HCT116 (cell line): ENCODE measurements at regions not wholly inside any gene's neighbourhood (a gene's known extent, or its start where the extent isn't known, plus 50 kb on each side); places are given as distances from the start of the nearest gene placed in this dataset.

Source experiments
- ATAC-seq: fragments of 200-7000 bp; cut with Tn5 transposase; 2 replicates; pipeline ENCODE4 v1.9.1; 2020; ENCODE audit warnings: mild to moderate bottlenecking, moderate library complexity
- BruUV-seq: library from RNA; stranded (reverse); fragments of 400-500 nt; replicated peaks from 2 replicates; lab custom pipeline; 2021; lab: Mats Ljungman, UMichigan
- CTCF ChIA-PET: fragments of 300-600 bp; sonication (Branson Sonifier 250); formaldehyde crosslinking; loops from one replicate; lab custom pipeline; 2021; ENCODE audit warnings: antibody characterized with exemption; lab: Charles Lee
- POLR2A ChIA-PET: fragments of 300-600, 350-600 bp; sonication (Branson Sonifier 250); formaldehyde crosslinking; loops from one replicate; lab custom pipeline; 2021; ENCODE audit warnings: antibody characterized with exemption; lab: Charles Lee
- RAD21 ChIA-PET, 2 experiments: fragments of 300-600 bp; sonication (Branson Sonifier 250); formaldehyde crosslinking; loops; one replicate each; lab custom pipeline; 2023; ENCODE audit warnings: low total read pairs in 2 of 2; ENCODE audit not compliant: uncharacterized antibody in 2 of 2, unreplicated experiment in 2 of 2, low non-redundant PET in 1 of 2; lab: Charles Lee
- DNase-seq: peaks from one replicate; pipeline ENCODE4 v3.0.0-alpha.2; 2010; ENCODE audit warnings: low read depth, low spot score
- H2AFZ ChIP-seq: fragments of 200-600 bp; shearing (Covaris generic), sonication (generic); 2 replicates; pipeline ENCODE4 v1.6.1; 2017; ENCODE audit warnings: low read depth, mixed run types, mixed read lengths, antibody characterized with exemption, low read length; ENCODE audit not compliant: poor library complexity, severe bottlenecking
- H3K27ac ChIP-seq: 2 replicates; pipeline ENCODE4 v1.5.1; 2012; ENCODE audit warnings: low read depth, low read length
- H3K27me3 ChIP-seq: fragments of 200-600 bp; sonication (generic); 2 replicates; pipeline ENCODE4 v1.6.1; 2016; ENCODE audit warnings: mixed run types, low read length, mixed read lengths; ENCODE audit not compliant: insufficient read depth
- H3K36me3 ChIP-seq, 2 experiments: fragments of 200-500 bp in 1 of 2; fragments of 200-600 bp in 1 of 2; sonication (Bioruptor generic) in 1 of 2; sonication (generic) in 1 of 2; 2 replicates each; pipeline versions ENCODE4 v1.5.1 to v1.6.1; 2014 to 2016; ENCODE audit warnings: low read length in 2 of 2, inconsistent platforms in 1 of 2, mixed read lengths in 1 of 2, mixed run types in 1 of 2; ENCODE audit not compliant: insufficient read depth in 2 of 2, control insufficient read depth in 1 of 2
- H3K4me1 ChIP-seq, 2 experiments: fragments of 200-600 bp in 1 of 2; sonication (generic) in 1 of 2; 2 replicates each; pipeline versions ENCODE4 v1.5.1 to v1.6.1; 2012 to 2017; ENCODE audit warnings: low read length in 2 of 2, inconsistent platforms in 1 of 2, mild to moderate bottlenecking in 1 of 2, mixed read lengths in 1 of 2, mixed run types in 1 of 2, moderate library complexity in 1 of 2; ENCODE audit not compliant: insufficient read depth in 2 of 2, control insufficient read depth in 1 of 2
- H3K4me2 ChIP-seq: fragments of 200-600 bp; sonication (generic); 2 replicates; pipeline ENCODE4 v1.6.1; 2017; ENCODE audit warnings: mixed run types, low read length, mixed read lengths
- H3K4me3 ChIP-seq, 2 experiments: fragments of 200-600 bp in 1 of 2; sonication (generic) in 1 of 2; replicated peaks in 1 of 2; 2 replicates each; pipeline ENCODE4 v1.5.1; 2011 to 2016; ENCODE audit warnings: low read length in 2 of 2, control low read depth in 1 of 2, low read depth in 1 of 2, mild to moderate bottlenecking in 1 of 2, mixed read lengths in 1 of 2, mixed run types in 1 of 2
- H3K79me2 ChIP-seq: fragments of 200-600 bp; sonication (generic); 2 replicates; pipeline ENCODE4 v1.6.1; 2017; ENCODE audit warnings: mild to moderate bottlenecking, mixed run types, low read length, moderate library complexity, mixed read lengths; ENCODE audit not compliant: insufficient read depth
- H3K9ac ChIP-seq: fragments of 200-600 bp; sonication (generic); 2 replicates; pipeline ENCODE4 v1.6.1; 2016; ENCODE audit warnings: low read length, mixed read lengths
- H3K9me2 ChIP-seq: fragments of 200-600 bp; sonication (generic), shearing (Covaris generic); 2 replicates; pipeline ENCODE4 v1.6.1; 2017; ENCODE audit warnings: mixed run types, mild to moderate bottlenecking, moderate library complexity; ENCODE audit not compliant: insufficient read depth
- H3K9me3 ChIP-seq, 2 experiments: fragments of 200-500 bp in 1 of 2; fragments of 200-600 bp in 1 of 2; sonication (Bioruptor generic) in 1 of 2; sonication (generic) in 1 of 2; 2 replicates each; pipeline ENCODE4 v1.6.1; 2014 to 2017; ENCODE audit warnings: low read length in 2 of 2, mixed read lengths in 2 of 2, inconsistent platforms in 1 of 2, low read depth in 1 of 2, mild to moderate bottlenecking in 1 of 2, mixed run types in 1 of 2, moderate library complexity in 1 of 2; ENCODE audit not compliant: control insufficient read depth in 1 of 2, insufficient read depth in 1 of 2
- H4K20me1 ChIP-seq: fragments of 200-600 bp; sonication (generic), shearing (Covaris generic); 2 replicates; pipeline ENCODE4 v1.6.1; 2017; ENCODE audit warnings: mixed run types, mild to moderate bottlenecking, moderate library complexity; ENCODE audit not compliant: insufficient read depth
- CTCF ChIP-seq, 3 experiments: fragments of 200-600 bp in 1 of 3; sonication (generic) in 1 of 3; IDR thresholded peaks in 2 of 3; conservative IDR thresholded peaks in 1 of 3; 2 replicates each; pipeline ENCODE4 v1.5.1; 2012 to 2017; ENCODE audit warnings: low read depth in 2 of 3, low read length in 2 of 3, antibody characterized with exemption in 1 of 3, borderline replicate concordance in 1 of 3, control low read depth in 1 of 3, mild to moderate bottlenecking in 1 of 3, mixed read lengths in 1 of 3, mixed run types in 1 of 3, moderate library complexity in 1 of 3; ENCODE audit not compliant: insufficient read depth in 1 of 3
- EGR1 ChIP-seq: IDR thresholded peaks from 2 replicates; pipeline ENCODE4 v1.6.1; 2012; ENCODE audit warnings: low read depth
- ELF1 ChIP-seq: IDR thresholded peaks from 2 replicates; pipeline ENCODE4 v1.6.1; 2012; ENCODE audit warnings: low read depth, borderline replicate concordance
- EZH2 ChIP-seq: fragments of 200-600 bp; sonication (generic); IDR thresholded peaks from 2 replicates; pipeline ENCODE4 v1.6.1; 2017; ENCODE audit warnings: antibody characterized with exemption, mixed run types
- EZH2phosphoT487 ChIP-seq: fragments of 200-600 bp; IDR thresholded peaks from 2 replicates; pipeline ENCODE4 v1.6.1; 2018; ENCODE audit warnings: antibody characterized with exemption, borderline replicate concordance
- RAD21 ChIP-seq: IDR thresholded peaks from 2 replicates; pipeline ENCODE4 v1.6.1; 2012; ENCODE audit warnings: low read depth, mild to moderate bottlenecking
- REST ChIP-seq: IDR thresholded peaks from 2 replicates; pipeline ENCODE4 v1.6.1; 2012; ENCODE audit warnings: low read depth
- SIN3A ChIP-seq: IDR thresholded peaks from 2 replicates; pipeline ENCODE4 v1.6.1; 2012; ENCODE audit warnings: low read depth
- SP1 ChIP-seq: IDR thresholded peaks from 2 replicates; pipeline ENCODE4 v1.6.1; 2012; ENCODE audit warnings: low read depth
- SRF ChIP-seq: IDR thresholded peaks from 2 replicates; pipeline ENCODE4 v1.6.1; 2012; ENCODE audit warnings: low read depth
- TCF7L2 ChIP-seq: IDR thresholded peaks from 2 replicates; pipeline ENCODE4 v1.7.0; 2011; ENCODE audit warnings: borderline replicate concordance, inconsistent platforms; ENCODE audit not compliant: insufficient read depth, insufficient read length; ENCODE audit errors: extremely low read depth
- ZNF274 ChIP-seq: fragments of 200-500 bp; sonication (Bioruptor generic); IDR thresholded peaks from 2 replicates; pipeline ENCODE4 v1.6.1; 2014; ENCODE audit warnings: mild to moderate bottlenecking, low read depth, low read length, inconsistent platforms
- intact Hi-C: fragments of 100-400 bp; cut with micrococcal nuclease; formaldehyde crosslinking; loops from 2 replicates; pipeline ENCODE4 v1.10.0; 2022
- TF ChIP-seq, protein P1 (sequence below): IDR thresholded peaks from 2 replicates; pipeline ENCODE4 v1.6.1; 2012
- TF ChIP-seq, protein P2 (sequence below): IDR thresholded peaks from 2 replicates; pipeline ENCODE4 v1.6.1; 2011; ENCODE audit warnings: mild to moderate bottlenecking, low read length, moderate library complexity; ENCODE audit not compliant: insufficient replicate concordance; ENCODE audit errors: extremely low read depth
- TF ChIP-seq, protein P3 (sequence below): IDR thresholded peaks from 2 replicates; pipeline ENCODE4 v1.6.1; 2012

- Histone ChIP-seq H3K4me1 (no peaks in the 10 kb centered on the region), H3K4me2 (no peak overlapping the region), H2AFZ (no peak overlapping the region), H3K4me3 (no peak overlapping the region), H3K79me2 (no peaks in the 10 kb centered on the region), H3K36me3 (no peaks in the 10 kb centered on the region), H3K9me3 (no peaks in the 10 kb centered on the region), H4K20me1 (no peaks in the 10 kb centered on the region; the same call in 1 of the 2 replicates), H3K9me2 (no peaks in the 10 kb centered on the region), H3K9ac (no peak overlapping the region), H3K27me3 (no peaks in the 10 kb centered on the region), H3K27ac (no peak overlapping the region)
- ChIA-PET POLR2A (no interaction called here), CTCF (no interaction called here), RAD21 (no interaction called here)
- no TSS peak for BruUV-seq
- DNase-seq = no peak
- TF ChIP-seq SIN3A = no peak
- no peak for TF ChIP-seq EZH2phosphoT487
- no peak for TF ChIP-seq RAD21
- TF ChIP-seq, protein P1, sequence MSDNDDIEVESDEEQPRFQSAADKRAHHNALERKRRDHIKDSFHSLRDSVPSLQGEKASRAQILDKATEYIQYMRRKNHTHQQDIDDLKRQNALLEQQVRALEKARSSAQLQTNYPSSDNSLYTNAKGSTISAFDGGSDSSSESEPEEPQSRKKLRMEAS = no peak
- TF ChIP-seq TCF7L2 = no peak
- TF ChIP-seq, protein P2, sequence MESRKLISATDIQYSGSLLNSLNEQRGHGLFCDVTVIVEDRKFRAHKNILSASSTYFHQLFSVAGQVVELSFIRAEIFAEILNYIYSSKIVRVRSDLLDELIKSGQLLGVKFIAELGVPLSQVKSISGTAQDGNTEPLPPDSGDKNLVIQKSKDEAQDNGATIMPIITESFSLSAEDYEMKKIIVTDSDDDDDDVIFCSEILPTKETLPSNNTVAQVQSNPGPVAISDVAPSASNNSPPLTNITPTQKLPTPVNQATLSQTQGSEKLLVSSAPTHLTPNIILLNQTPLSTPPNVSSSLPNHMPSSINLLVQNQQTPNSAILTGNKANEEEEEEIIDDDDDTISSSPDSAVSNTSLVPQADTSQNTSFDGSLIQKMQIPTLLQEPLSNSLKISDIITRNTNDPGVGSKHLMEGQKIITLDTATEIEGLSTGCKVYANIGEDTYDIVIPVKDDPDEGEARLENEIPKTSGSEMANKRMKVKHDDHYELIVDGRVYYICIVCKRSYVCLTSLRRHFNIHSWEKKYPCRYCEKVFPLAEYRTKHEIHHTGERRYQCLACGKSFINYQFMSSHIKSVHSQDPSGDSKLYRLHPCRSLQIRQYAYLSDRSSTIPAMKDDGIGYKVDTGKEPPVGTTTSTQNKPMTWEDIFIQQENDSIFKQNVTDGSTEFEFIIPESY = no peak
- no peak for TF ChIP-seq SP1
- no peak for TF ChIP-seq CTCF (IDR thresholded peaks at IDR 0.05 in 2 of 3, conservative IDR thresholded peaks at IDR 0.05 in 1 of 3; ENCODE audit: borderline replicate concordance in 1 of 3, insufficient read depth in 1 of 3, low read depth in 2 of 3, low read length in 2 of 3)
- no peak for TF ChIP-seq EZH2
- TF ChIP-seq ELF1 = no peak
- TF ChIP-seq EGR1 = no peak
- TF ChIP-seq SRF = no peak
- TF ChIP-seq REST = no peak
- no peak for TF ChIP-seq ZNF274
- TF ChIP-seq, protein P3, sequence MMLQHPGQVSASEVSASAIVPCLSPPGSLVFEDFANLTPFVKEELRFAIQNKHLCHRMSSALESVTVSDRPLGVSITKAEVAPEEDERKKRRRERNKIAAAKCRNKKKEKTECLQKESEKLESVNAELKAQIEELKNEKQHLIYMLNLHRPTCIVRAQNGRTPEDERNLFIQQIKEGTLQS = no peak
- intact Hi-C loops = no loop called here
- ATAC-seq = no peak
Measured at GRCh38 chr2:212626371-212626918, 87.8 kb upstream of the ERBB4 start.
